ENCODE measurements at regions not wholly inside any gene's neighbourhood (a gene's known extent, or its start where the extent isn't known, plus 50 kb on each side); places are given as distances from the start of the nearest gene placed in this dataset.

DNA sequence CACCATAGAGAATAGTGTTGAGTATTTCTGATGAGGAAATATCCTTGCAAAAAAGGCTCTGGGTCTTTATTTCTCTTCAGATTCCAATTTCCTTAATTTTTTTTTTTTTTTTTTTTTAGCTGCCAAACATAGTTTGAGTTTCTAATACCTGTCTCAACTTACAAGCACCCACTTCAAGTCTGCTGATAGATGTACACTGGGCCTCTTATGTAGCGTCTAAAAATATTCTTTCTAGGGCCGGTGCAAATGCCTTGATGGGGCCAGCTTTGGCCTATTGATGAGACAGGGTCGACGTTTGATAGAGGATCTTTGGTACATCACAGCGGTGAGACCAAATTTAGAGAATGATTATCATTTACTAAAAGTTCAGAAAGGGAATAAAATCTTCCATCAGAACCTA lies 626.4 kb downstream of the LMO4 start:
- no peak overlapping the region for H3K4me3 ChIP-seq (replicated peaks in 1 of 3; ENCODE audit: low read depth in 2 of 3, low read length in 3 of 3)
- H3K79me2 ChIP-seq (ENCODE audit: insufficient read depth, low read length), result no peaks in the 10 kb centered on the region
- Mint-ChIP-seq H3K27me3 (ENCODE audit: low read depth in 3 of 3) (peaks cover 0 to 7% (median 0%) of the 10 kb centered on the region in 3 donors), H3K4me3 (no peak overlapping the region), H3K27ac (no peak overlapping the region), H3K36me3 (no peaks in the 10 kb centered on the region), H3K4me1 (peaks cover 13% of the 10 kb centered on the region), H3K9me3 (no peaks in the 10 kb centered on the region)
- intact Hi-C loops (cut with micrococcal nuclease), result loop anchor here in 1 of 2 donors (10.0 kb wide), 1 partner anchor 820 kb away; no protein-coding TSS in a partner anchor
- no peak overlapping the region for H2AFZ ChIP-seq (ENCODE audit: insufficient read depth, low read depth, low read length, poor library complexity, severe bottlenecking)
- no peak overlapping the region for H3K27ac ChIP-seq (ENCODE audit: low read depth in 1 of 2, low read length in 2 of 2)
- no peak overlapping the region for H3K9ac ChIP-seq (ENCODE audit: insufficient read depth, low read length, poor library complexity, severe bottlenecking)
- no peak overlapping the region for H3K4me2 ChIP-seq (replicated peaks; ENCODE audit: extremely low read depth, low read length, poor library complexity, severe bottlenecking)
- H3K9me3 ChIP-seq (replicated peaks in 1 of 2; ENCODE audit: control insufficient read depth in 1 of 2, insufficient read depth in 1 of 2, low read length in 2 of 2), result no peaks in the 10 kb centered on the region
- no peaks in the 10 kb centered on the region for H3K36me3 ChIP-seq (replicated peaks in 1 of 2; ENCODE audit: control insufficient read depth in 1 of 2, insufficient read depth in 2 of 2, low read length in 2 of 2)
- no peaks in the 10 kb centered on the region for H3K27me3 ChIP-seq (ENCODE audit: control insufficient read depth in 2 of 2, insufficient read depth in 2 of 2, low read length in 2 of 2)
- 100% methylated on average over 2 of the region's 5 CpGs for WGBS (ENCODE audit: insufficient coverage)
- TF ChIP-seq, protein P1, sequence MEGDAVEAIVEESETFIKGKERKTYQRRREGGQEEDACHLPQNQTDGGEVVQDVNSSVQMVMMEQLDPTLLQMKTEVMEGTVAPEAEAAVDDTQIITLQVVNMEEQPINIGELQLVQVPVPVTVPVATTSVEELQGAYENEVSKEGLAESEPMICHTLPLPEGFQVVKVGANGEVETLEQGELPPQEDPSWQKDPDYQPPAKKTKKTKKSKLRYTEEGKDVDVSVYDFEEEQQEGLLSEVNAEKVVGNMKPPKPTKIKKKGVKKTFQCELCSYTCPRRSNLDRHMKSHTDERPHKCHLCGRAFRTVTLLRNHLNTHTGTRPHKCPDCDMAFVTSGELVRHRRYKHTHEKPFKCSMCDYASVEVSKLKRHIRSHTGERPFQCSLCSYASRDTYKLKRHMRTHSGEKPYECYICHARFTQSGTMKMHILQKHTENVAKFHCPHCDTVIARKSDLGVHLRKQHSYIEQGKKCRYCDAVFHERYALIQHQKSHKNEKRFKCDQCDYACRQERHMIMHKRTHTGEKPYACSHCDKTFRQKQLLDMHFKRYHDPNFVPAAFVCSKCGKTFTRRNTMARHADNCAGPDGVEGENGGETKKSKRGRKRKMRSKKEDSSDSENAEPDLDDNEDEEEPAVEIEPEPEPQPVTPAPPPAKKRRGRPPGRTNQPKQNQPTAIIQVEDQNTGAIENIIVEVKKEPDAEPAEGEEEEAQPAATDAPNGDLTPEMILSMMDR (IDR thresholded peaks at IDR 0.05), result no peak
- no peak for DNase-seq
- H4K20me1 ChIP-seq (ENCODE audit: insufficient read depth, low read length), result no peaks in the 10 kb centered on the region
- H3K4me1 ChIP-seq (ENCODE audit: control insufficient read depth in 1 of 2, insufficient read depth in 2 of 2, low read length in 2 of 2), result peaks cover 0 to 2% of the 10 kb centered on the region in 2 donors

DNA sequence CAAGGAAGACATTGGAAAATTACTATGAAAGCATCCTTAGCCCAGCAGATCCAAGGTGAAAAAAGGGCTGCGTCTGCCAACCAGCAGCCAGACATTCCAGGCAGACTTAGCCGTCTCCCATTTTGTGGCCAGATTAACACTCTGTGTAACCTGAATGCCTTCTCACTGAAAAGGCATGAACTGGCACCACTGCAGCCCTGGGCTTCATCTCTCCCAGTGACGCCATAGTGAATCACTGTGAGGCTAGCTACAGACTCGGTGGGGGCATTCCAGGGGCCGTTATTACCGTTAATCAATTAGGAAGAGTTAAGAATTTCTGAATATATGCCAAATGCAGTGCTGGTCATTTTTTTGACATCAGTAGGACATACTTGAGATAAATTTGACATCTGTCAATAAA lies 627.4 kb downstream of the LMO4 start:
- Histone ChIP-seq H3K4me1 (ENCODE audit: control insufficient read depth in 1 of 2, insufficient read depth in 2 of 2, low read length in 2 of 2) (peaks cover 0 to 2% of the 10 kb centered on the region in 2 donors), H3K27me3 (ENCODE audit: control insufficient read depth in 2 of 2, insufficient read depth in 2 of 2, low read length in 2 of 2) (no peaks in the 10 kb centered on the region), H3K4me2 (replicated peaks; ENCODE audit: extremely low read depth, low read length, poor library complexity, severe bottlenecking) (no peak overlapping the region), H4K20me1 (ENCODE audit: insufficient read depth, low read length) (no peaks in the 10 kb centered on the region), H3K4me3 (replicated peaks in 1 of 3; ENCODE audit: low read depth in 2 of 3, low read length in 3 of 3) (no peak overlapping the region), H3K79me2 (ENCODE audit: insufficient read depth, low read length) (no peaks in the 10 kb centered on the region), H3K36me3 (replicated peaks in 1 of 2; ENCODE audit: control insufficient read depth in 1 of 2, insufficient read depth in 2 of 2, low read length in 2 of 2) (no peaks in the 10 kb centered on the region), H3K9me3 (replicated peaks in 1 of 2; ENCODE audit: control insufficient read depth in 1 of 2, insufficient read depth in 1 of 2, low read length in 2 of 2) (no peaks in the 10 kb centered on the region), H3K9ac (ENCODE audit: insufficient read depth, low read length, poor library complexity, severe bottlenecking) (no peak overlapping the region), H2AFZ (ENCODE audit: insufficient read depth, low read depth, low read length, poor library complexity, severe bottlenecking) (no peak overlapping the region), H3K27ac (ENCODE audit: low read depth in 1 of 2, low read length in 2 of 2) (no peak overlapping the region)
- 98% methylated on average over 3 of the region's 6 CpGs for WGBS (ENCODE audit: insufficient coverage)
- Mint-ChIP-seq H3K4me1 (peaks cover 13% of the 10 kb centered on the region), H3K36me3 (no peaks in the 10 kb centered on the region), H3K4me3 (no peak overlapping the region), H3K9me3 (no peaks in the 10 kb centered on the region), H3K27ac (no peak overlapping the region), H3K27me3 (ENCODE audit: low read depth in 3 of 3) (peaks cover 0 to 2% (median 0%) of the 10 kb centered on the region in 3 donors)
- no peak for DNase-seq
- intact Hi-C loops (cut with micrococcal nuclease), result loop anchor here in 1 of 2 donors (10.0 kb wide), 1 partner anchor 821 kb away; no protein-coding TSS in a partner anchor
- TF ChIP-seq, protein P1 (IDR thresholded peaks at IDR 0.05), result no peak

Data from CD14-positive monocyte (primary cell).